Left ventricle myocardium superior (tissue), 1 donor: ENCODE measurements at regions not wholly inside any gene's neighbourhood (a gene's known extent, or its start where the extent isn't known, plus 50 kb on each side); places are given as distances from the start of the nearest gene placed in this dataset.

ENCODE experiments used
- ATAC-seq: fragments of 200-7000 bp; cut with Tn5 transposase; one replicate; pipeline ENCODE4 v1.9.1; 2020; ENCODE audit warnings: mild to moderate bottlenecking, moderate library complexity
- DNase-seq: peaks from one replicate; pipeline ENCODE4 v3.0.0-alpha.2; 2020
- intact Hi-C: fragments of 100-400 bp; cut with micrococcal nuclease; formaldehyde crosslinking; loops from one replicate; pipeline ENCODE4 v1.11.0; 2022
- donor health status: DM: no; HTN: yes; CAD: no; lungs with severe emphysema.

- DNase-seq: no peak
- no peak for ATAC-seq
- intact Hi-C loops: no loop called here
These were observed 91.8 kb downstream of the SIK1 start for GRCh38 chr21:43335119-43335518.

- ATAC-seq (no peak), DNase-seq (peak; percentile 20)
- intact Hi-C loops: no loop called here
These were observed 92.5 kb downstream of the SIK1 start for GRCh38 chr21:43334214-43334958.

GRCh38 chr21:43333298-43334062, 93.5 kb downstream of the SIK1 start:
- DNase-seq (peak; percentile 54), ATAC-seq (peak; percentile 76)
- intact Hi-C loops: no loop called here

GRCh38 chr21:43332861-43333297, 94.1 kb downstream of the SIK1 start:
- DNase-seq: peak; percentile 25
- ATAC-seq: peak; percentile 27
- intact Hi-C loops: no loop called here

- ATAC-seq (peak; percentile 53), DNase-seq (peak; percentile 49)
- intact Hi-C loops: no loop called here
These were observed 94.7 kb downstream of the SIK1 start for GRCh38 chr21:43331962-43332828.

- intact Hi-C loops: no loop called here
- DNase-seq (peak; percentile 16), ATAC-seq (no peak)
These were observed 95.6 kb downstream of the SIK1 start for GRCh38 chr21:43331111-43331961.

GRCh38 chr21:43330306-43330881, 96.5 kb downstream of the SIK1 start:
- ATAC-seq (no peak), DNase-seq (peak; percentile 15)
- intact Hi-C loops: no loop called here

GRCh38 chr21:43329711-43330269, 97.1 kb downstream of the SIK1 start:
- ATAC-seq (no peak), DNase-seq (peak; percentile 30)
- intact Hi-C loops: no loop called here

GRCh38 chr21:43328958-43329691, 97.8 kb downstream of the SIK1 start:
- no peak for ATAC-seq
- intact Hi-C loops: no loop called here
- no peak for DNase-seq

GRCh38 chr21:43328185-43328957, 98.6 kb downstream of the SIK1 start:
- ATAC-seq (no peak), DNase-seq (no peak)
- intact Hi-C loops: no loop called here

GRCh38 chr21:43325968-43326715, 100.8 kb downstream of the SIK1 start:
- intact Hi-C loops: no loop called here
- no peak for ATAC-seq
- DNase-seq: no peak

GRCh38 chr21:43325036-43325435, 101.9 kb downstream of the SIK1 start:
- DNase-seq: peak; percentile 16
- intact Hi-C loops: no loop called here
- no peak for ATAC-seq

- ATAC-seq (no peak), DNase-seq (no peak)
- intact Hi-C loops: no loop called here
These were observed 102.3 kb downstream of the SIK1 start for GRCh38 chr21:43324596-43324995.

GRCh38 chr21:43323244-43324005, 103.5 kb downstream of the SIK1 start:
- ATAC-seq: peak; percentile 93
- intact Hi-C loops: no loop called here
- DNase-seq: peak; percentile 91

- intact Hi-C loops: no loop called here
- peak; percentile 27 for ATAC-seq
These were observed 104.1 kb downstream of the SIK1 start for GRCh38 chr21:43322805-43323204.

More at GRCh38 chr21:43322805-43323204, 104.1 kb downstream of the SIK1 start:
- DNase-seq: peak; percentile 15
